K562 (cell line): ENCODE measurements at regions not wholly inside any gene's neighbourhood (a gene's known extent, or its start where the extent isn't known, plus 50 kb on each side); places are given as distances from the start of the nearest gene placed in this dataset.

Experiments used
- ATAC-seq: fragments of 200-7000 bp; cut with Tn5 transposase; 3 replicates; pipeline ENCODE4 v1.9.1; 2020; ENCODE audit warnings: moderate library complexity
- BruUV-seq: library from RNA; stranded (reverse); fragments of 400-500 nt; replicated peaks from 2 replicates; lab custom pipeline; 2021; lab: Mats Ljungman, UMichigan
- CTCF ChIA-PET: fragments of 300-600 bp; formaldehyde crosslinking; extraction: SDS; loops from one replicate; lab custom pipeline; 2021; ENCODE audit warnings: low intra/inter-chr PET ratio; lab: Yijun Ruan, JAX
- POLR2A ChIA-PET: fragments of 300-600, 350-650 bp; sonication (Branson Sonifier 250); formaldehyde crosslinking; extraction: SDS; loops from one replicate; lab custom pipeline; 2021; ENCODE audit warnings: antibody characterized with exemption, inconsistent platforms; lab: Yijun Ruan, JAX
- DNase-seq, 4 experiments: peaks; one replicate each; pipeline versions ENCODE4 v3.0.0 to v3.0.0-alpha.2; 2011 to 2018; ENCODE audit warnings: low spot score in 3 of 4, mixed read lengths in 3 of 4; ENCODE audit errors: extremely low read depth in 1 of 4
- FAIRE-seq: peaks from 2 replicates; lab custom pipeline; 2011; peaks lifted over from hg19 to GRCh38; lab: Jason Lieb, UNC
- H2AFZ ChIP-seq: 2 replicates; pipeline ENCODE4 v1.6.0; 2011; ENCODE audit warnings: low read depth, low read length, control low read depth, inconsistent platforms
- H3K27ac ChIP-seq: fragments of 200-600 bp; 3 replicates; pipeline ENCODE4 v1.8.0; 2011; ENCODE audit warnings: low read depth, mild to moderate bottlenecking, control low read depth, inconsistent platforms, low read length, moderate library complexity, mixed read lengths; ENCODE audit errors: extremely low read depth
- H3K27me3 ChIP-seq, 2 experiments: fragments of 300-600 bp in 1 of 2; 2 replicates in 1 of 2; 3 replicates in 1 of 2; pipeline versions ENCODE4 v1.6.0 to v1.8.0; 2011; ENCODE audit warnings: inconsistent platforms in 2 of 2, low read length in 2 of 2, mild to moderate bottlenecking in 1 of 2, mixed read lengths in 1 of 2, moderate library complexity in 1 of 2; ENCODE audit not compliant: control insufficient read depth in 2 of 2, insufficient read depth in 2 of 2
- H3K36me3 ChIP-seq: fragments of 300-600 bp; 3 replicates; pipeline ENCODE4 v1.8.0; 2011; ENCODE audit warnings: mild to moderate bottlenecking, low read length, inconsistent platforms; ENCODE audit not compliant: control insufficient read depth, insufficient read depth
- H3K4me1 ChIP-seq, 2 experiments: fragments of 200-600 bp in 1 of 2; replicated peaks in 1 of 2; 2 replicates in 1 of 2; 3 replicates in 1 of 2; pipeline versions ENCODE4 v1.5.1 to v1.8.0; 2011; ENCODE audit warnings: inconsistent platforms in 2 of 2, low read length in 2 of 2, mild to moderate bottlenecking in 1 of 2, mixed read lengths in 1 of 2, moderate library complexity in 1 of 2; ENCODE audit not compliant: control insufficient read depth in 2 of 2, insufficient read depth in 2 of 2
- H3K4me2 ChIP-seq: 2 replicates; pipeline ENCODE4 v1.6.1; 2011; ENCODE audit warnings: low read length, control low read depth, inconsistent platforms, mixed read lengths; ENCODE audit not compliant: insufficient read depth
- H3K4me3 ChIP-seq: fragments of 200-600 bp; sonication (generic), shearing (Covaris generic); 2 replicates; pipeline ENCODE4 v1.5.1; 2016; ENCODE audit warnings: control low read depth, inconsistent platforms
- H3K79me2 ChIP-seq: fragments of 200-600 bp; 3 replicates; pipeline ENCODE4 v1.8.0; 2011; ENCODE audit warnings: low read length, inconsistent platforms; ENCODE audit not compliant: control insufficient read depth, insufficient read depth
- H3K9ac ChIP-seq, 2 experiments: 2 replicates each; pipeline versions ENCODE4 v1.6.0 to v1.6.1; 2011; ENCODE audit warnings: low read depth in 2 of 2, low read length in 2 of 2, control low read depth in 1 of 2, inconsistent platforms in 1 of 2, mild to moderate bottlenecking in 1 of 2, mixed read lengths in 1 of 2; ENCODE audit not compliant: insufficient read depth in 1 of 2
- H3K9me1 ChIP-seq: one replicate; pipeline ENCODE4 v1.6.0; 2011; ENCODE audit warnings: inconsistent platforms, mild to moderate bottlenecking, low read length, moderate library complexity; ENCODE audit not compliant: control insufficient read depth, insufficient read depth
- H3K9me3 ChIP-seq: replicated peaks from 2 replicates; pipeline ENCODE4 v1.5.1; 2011; ENCODE audit warnings: low read depth, low read length, inconsistent platforms; ENCODE audit not compliant: control insufficient read depth, insufficient read depth
- H4K20me1 ChIP-seq: replicated peaks from 2 replicates; pipeline ENCODE4 v1.6.1; 2011; ENCODE audit warnings: low read length, inconsistent platforms, mixed read lengths; ENCODE audit not compliant: control insufficient read depth, insufficient read depth
- DACH1 ChIP-seq: fragments of 450-650 bp; IDR thresholded peaks from 2 replicates; pipeline ENCODE4 v1.6.1; 2018; ENCODE audit not compliant: partially characterized antibody
- EWSR1 ChIP-seq: fragments of 450-650 bp; IDR thresholded peaks from 2 replicates; pipeline ENCODE4 v1.6.1; 2018; ENCODE audit warnings: borderline replicate concordance, mild to moderate bottlenecking, low read depth, moderate library complexity; ENCODE audit not compliant: partially characterized antibody
- HMG20A ChIP-seq: fragments of 450-650 bp; formaldehyde crosslinking; conservative IDR thresholded peaks from 2 replicates; pipeline ENCODE4 v1.4.0; 2020; ENCODE audit warnings: mild to moderate bottlenecking, mixed read lengths
- RB1 ChIP-seq: fragments of 450-650 bp; IDR thresholded peaks from 2 replicates; pipeline ENCODE4 v1.6.1; 2017; ENCODE audit warnings: low read depth, mild to moderate bottlenecking
- THAP12 ChIP-seq: fragments of 250-450 bp; sonication (Bioruptor Pico); IDR thresholded peaks from 2 replicates; pipeline ENCODE4 v1.9.0; 2021; ENCODE audit warnings: mild to moderate bottlenecking, inconsistent platforms
- WGBS: fragments of 100-300 bp; shearing (Covaris generic); methylation state at CpG from one replicate; pipeline ENCODE4 v1.1.6; 2016; ENCODE audit warnings: low coverage, mixed read lengths; ENCODE audit not compliant: insufficient coverage; ENCODE audit errors: missing lambda C conversion rate; 5-methylcytosine and 5-hydroxymethylcytosine counted together
- in situ Hi-C: fragments of 300-500 bp; cut with MboI; formaldehyde crosslinking; loops from 4 replicates; pipeline ENCODE4 v1.15.0; 2018; ENCODE audit warnings: inconsistent platforms, mixed read lengths
- intact Hi-C: fragments of 100-400 bp; cut with micrococcal nuclease; formaldehyde crosslinking; loops from 2 replicates; pipeline ENCODE4 v1.14.2; 2022

DNA sequence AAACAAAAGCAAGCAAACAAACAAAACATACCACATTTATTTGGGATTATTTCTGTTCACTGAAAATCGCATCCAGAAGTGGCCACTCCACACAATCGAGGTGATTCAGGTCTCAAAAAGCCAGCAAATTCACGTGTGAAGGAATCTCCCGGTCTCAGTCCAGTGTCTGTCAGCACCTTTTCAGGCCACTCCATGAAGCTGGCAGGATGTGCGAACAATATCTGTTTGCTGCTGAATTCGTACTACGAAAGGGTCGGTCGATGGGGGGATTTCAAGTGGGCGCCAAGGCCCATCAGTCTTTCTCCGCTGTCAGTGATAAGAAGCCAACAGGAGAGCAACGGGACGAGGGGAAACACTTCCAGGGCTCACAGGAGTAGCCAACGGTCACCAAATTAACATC is 505.1 kb downstream of the IRX1 start:
- no peaks in the 10 kb centered on the region for H3K79me2 ChIP-seq
- ChIA-PET CTCF (no interaction called here), POLR2A (interaction anchor here (0.6 kb wide), 1 partner anchor 876 kb away, joined by 5 read pairs; no protein-coding TSS in a partner anchor)
- TF ChIP-seq RB1 (no peak), HMG20A (CRISPR knock-in tag) (no peak), DACH1 (no peak), EWSR1 (no peak), THAP12 (no peak)
- no peak for DNase-seq
- H3K9me1 ChIP-seq = no peaks in the 10 kb centered on the region
- H3K9me3 ChIP-seq = no peaks in the 10 kb centered on the region
- intact Hi-C loops (no loop called here), in situ Hi-C loops (no loop called here)
- no peak overlapping the region for H3K9ac ChIP-seq
- no peak overlapping the region for H3K4me2 ChIP-seq
- no peak overlapping the region for H3K4me3 ChIP-seq
- no peak overlapping the region for H3K27ac ChIP-seq
- no peaks in the 10 kb centered on the region for H4K20me1 ChIP-seq
- no peaks in the 10 kb centered on the region for H3K36me3 ChIP-seq
- H3K27me3 ChIP-seq = no peaks in the 10 kb centered on the region
- no peak for FAIRE-seq
- 0% methylated on average over 14 of the region's 14 CpGs for WGBS
- BruUV-seq = no TSS peak
- H3K4me1 ChIP-seq = no peaks in the 10 kb centered on the region
- no peak overlapping the region for H2AFZ ChIP-seq
- ATAC-seq = no peak
